Fibroblast of the aortic adventitia (primary cell): ENCODE measurements at regions not wholly inside any gene's neighbourhood (a gene's known extent, or its start where the extent isn't known, plus 50 kb on each side); places are given as distances from the start of the nearest gene placed in this dataset.

Experiments used
- DNase-seq: peaks from one replicate; pipeline ENCODE4 v3.0.0-alpha.2; 2010; ENCODE audit warnings: low read depth
- H3K4me3 ChIP-seq: 2 replicates; pipeline ENCODE4 v1.5.1; 2011; ENCODE audit warnings: low read depth, mild to moderate bottlenecking, control low read depth, low read length, moderate library complexity
- TF ChIP-seq, protein P1 (sequence below): IDR thresholded peaks from 2 replicates; pipeline ENCODE4 v1.5.1; 2011; ENCODE audit warnings: mild to moderate bottlenecking, low read length, control low read depth, inconsistent platforms; ENCODE audit not compliant: insufficient read depth

DNA sequence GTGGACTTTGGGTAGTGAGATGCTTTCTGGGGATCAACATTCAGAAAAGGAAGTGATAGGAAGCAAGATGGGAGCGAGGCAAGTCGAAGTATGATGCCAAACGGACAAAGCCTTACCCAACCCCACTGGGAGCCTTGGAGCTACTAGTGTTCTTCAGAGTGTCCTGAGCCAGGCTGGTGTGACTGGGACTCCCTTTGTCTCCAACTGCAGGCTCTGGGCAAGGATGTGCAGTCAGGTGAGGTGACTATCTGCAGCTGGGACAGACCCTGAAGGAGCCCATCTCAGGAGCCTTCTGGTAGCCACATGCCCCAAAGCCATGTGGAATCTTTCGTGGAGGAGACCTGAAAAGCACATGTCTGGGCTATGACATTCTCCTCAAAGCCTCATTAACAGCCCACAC, 360.6 kb downstream of the MTRR start:
- no peak overlapping the region for H3K4me3 ChIP-seq

DNA sequence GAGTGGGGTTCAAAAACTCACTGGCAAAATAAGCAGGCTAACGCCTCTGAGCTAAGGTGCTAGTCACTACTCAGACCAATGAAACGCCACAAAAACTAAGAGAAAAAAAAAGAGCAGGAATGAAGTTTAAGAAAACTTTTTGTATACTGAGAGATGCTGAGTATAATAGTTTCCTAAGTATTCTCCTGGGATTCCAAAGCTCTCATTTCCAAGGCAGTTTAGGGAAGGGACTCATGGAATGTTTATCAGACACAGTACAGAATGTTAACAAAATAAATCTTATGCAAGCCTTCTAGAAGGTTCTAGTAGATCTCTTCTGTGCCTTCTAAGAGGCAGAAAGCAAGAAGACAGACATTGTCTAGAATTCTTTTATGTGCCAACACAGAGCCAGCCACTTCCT, 361.9 kb downstream of the MTRR start:
- TF ChIP-seq, protein P1, sequence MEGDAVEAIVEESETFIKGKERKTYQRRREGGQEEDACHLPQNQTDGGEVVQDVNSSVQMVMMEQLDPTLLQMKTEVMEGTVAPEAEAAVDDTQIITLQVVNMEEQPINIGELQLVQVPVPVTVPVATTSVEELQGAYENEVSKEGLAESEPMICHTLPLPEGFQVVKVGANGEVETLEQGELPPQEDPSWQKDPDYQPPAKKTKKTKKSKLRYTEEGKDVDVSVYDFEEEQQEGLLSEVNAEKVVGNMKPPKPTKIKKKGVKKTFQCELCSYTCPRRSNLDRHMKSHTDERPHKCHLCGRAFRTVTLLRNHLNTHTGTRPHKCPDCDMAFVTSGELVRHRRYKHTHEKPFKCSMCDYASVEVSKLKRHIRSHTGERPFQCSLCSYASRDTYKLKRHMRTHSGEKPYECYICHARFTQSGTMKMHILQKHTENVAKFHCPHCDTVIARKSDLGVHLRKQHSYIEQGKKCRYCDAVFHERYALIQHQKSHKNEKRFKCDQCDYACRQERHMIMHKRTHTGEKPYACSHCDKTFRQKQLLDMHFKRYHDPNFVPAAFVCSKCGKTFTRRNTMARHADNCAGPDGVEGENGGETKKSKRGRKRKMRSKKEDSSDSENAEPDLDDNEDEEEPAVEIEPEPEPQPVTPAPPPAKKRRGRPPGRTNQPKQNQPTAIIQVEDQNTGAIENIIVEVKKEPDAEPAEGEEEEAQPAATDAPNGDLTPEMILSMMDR: no peak
- no peak for DNase-seq
- H3K4me3 ChIP-seq: no peak overlapping the region

More for the DNA sequence above, 360.6 kb downstream of the MTRR start:
- TF ChIP-seq, protein P1: no peak
- no peak for DNase-seq

DNA sequence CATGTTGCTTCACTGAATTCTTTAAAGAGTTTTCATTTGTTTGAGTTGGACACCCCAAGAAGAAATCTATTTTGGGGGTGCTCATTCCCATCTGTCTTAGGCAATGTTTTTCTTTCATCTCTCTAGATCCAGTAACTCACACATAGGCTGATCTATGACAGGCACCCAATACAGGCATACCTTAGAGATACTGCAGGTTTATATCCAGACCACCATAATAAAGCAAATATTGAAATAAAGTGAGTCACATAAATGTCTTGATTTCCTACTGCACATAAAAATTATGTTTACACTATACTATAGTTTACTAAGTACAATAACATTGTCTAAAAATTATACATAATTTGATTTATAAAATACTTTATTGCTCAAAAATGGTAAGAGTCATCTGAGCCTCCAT, 364.5 kb downstream of the MTRR start:
- no peak overlapping the region for H3K4me3 ChIP-seq
- TF ChIP-seq, protein P1: no peak
- no peak for DNase-seq

DNA sequence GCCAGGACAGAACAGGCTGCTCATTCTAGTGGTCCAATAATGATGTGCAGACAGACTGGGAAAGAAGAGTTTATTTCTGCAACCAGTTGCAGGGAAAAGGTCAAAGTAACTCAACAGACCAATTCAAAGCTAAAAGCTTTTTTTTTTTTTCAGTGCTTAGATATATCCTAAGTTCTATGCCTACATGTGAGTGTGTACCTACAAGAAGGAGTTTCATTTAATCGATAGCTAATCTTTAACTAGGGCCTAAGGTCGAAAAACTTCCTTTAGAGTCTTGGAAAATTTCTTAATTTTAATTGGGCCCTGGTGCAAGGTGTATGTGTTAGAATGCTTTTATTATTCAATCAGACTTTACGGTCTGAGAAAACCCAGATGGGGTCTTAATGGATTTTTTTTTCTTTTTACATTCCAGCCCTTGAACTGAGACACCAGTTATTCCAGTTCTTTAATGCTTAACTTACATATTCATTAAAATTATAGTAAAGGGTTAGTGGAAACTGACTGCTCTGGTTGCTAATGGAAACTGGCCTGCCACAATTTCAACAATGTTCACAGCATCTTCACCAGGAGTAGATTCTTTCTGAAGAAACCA, 365.3 kb downstream of the MTRR start:
- TF ChIP-seq, protein P1: no peak
- DNase-seq: no peak
- H3K4me3 ChIP-seq: no peak overlapping the region

DNA sequence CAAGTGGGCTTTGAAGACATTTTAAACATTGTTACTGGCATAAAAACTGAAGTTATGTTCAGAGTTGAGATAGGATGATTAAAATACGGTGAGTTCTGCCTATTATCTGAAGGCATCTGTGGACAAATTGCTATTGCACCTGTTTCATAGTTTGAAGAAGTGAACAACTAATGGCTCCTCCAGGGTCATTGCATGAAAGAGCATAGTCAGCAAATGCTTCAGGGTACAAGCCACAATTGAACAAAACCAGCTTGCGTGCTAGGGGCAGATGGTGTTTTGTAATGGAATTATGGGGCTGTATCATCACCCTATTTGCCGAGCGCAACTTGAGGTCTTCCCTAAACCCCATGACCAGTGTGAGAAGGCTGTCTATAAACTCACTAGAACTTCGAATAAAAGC, 369.1 kb downstream of the MTRR start:
- no peak overlapping the region for H3K4me3 ChIP-seq
- no peak for DNase-seq
- TF ChIP-seq, protein P1: no peak

DNA sequence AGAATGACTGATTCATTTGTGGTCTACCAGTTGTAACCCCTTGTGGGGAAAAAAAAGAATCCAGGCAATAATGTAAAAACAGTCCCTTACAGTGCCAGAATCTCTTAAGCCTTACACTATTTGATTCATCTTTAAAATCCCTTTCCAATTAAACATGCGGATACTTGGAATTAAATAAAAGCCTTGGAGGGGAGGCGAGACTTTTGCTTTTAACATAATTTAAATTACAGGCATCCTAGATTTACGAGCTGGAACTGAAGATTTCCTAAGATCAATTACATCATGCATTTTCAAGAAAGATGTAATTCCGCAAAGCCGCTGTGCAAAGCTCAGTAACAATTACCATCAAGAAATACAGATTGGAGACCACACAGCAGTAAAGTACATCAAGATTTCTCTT, 370.2 kb downstream of the MTRR start:
- TF ChIP-seq, protein P1: no peak
- no peak for DNase-seq
- no peak overlapping the region for H3K4me3 ChIP-seq

DNA sequence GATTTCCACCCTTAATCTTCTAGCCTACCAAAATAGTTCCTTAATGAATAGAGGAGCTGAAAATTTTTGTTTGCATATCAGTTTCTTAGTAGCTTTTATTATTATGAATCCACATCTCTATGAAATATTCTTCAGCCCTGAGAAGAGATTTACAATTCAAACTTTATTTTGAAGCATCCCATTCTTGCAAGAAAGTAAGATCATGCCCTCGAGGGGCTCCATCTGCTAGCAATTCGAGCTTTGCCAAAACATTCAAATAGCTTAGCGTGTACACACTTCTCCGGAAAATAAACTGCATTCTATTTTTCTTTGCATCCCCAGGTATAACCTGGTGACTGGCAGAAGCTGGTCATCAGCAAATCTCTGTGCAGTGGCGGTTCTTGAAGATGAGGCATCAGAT, 370.7 kb downstream of the MTRR start:
- TF ChIP-seq, protein P1: no peak
- DNase-seq: no peak
- no peak overlapping the region for H3K4me3 ChIP-seq
